GM12878 (cell line): ENCODE measurements at regions not wholly inside any gene's neighbourhood (a gene's known extent, or its start where the extent isn't known, plus 50 kb on each side); places are given as distances from the start of the nearest gene placed in this dataset.

Source experiments
- DPF2 ChIP-seq: fragments of 450-650 bp; IDR thresholded peaks from 2 replicates; pipeline ENCODE4 v1.6.1; 2017; ENCODE audit warnings: mild to moderate bottlenecking
- E2F4 ChIP-seq: IDR thresholded peaks from 2 replicates; pipeline ENCODE4 v1.6.1; 2012; ENCODE audit warnings: low read depth, low read length, improper control_type of control experiment
- EGR1 ChIP-seq, 2 experiments: IDR thresholded peaks; 1 replicate in 1 of 2; 2 replicates in 1 of 2; pipeline ENCODE4 v1.6.1; 2011 to 2012; ENCODE audit warnings: low read depth in 2 of 2, low read length in 2 of 2, borderline replicate concordance in 1 of 2, mild to moderate bottlenecking in 1 of 2, moderate library complexity in 1 of 2
- ELK1 ChIP-seq: IDR thresholded peaks from 2 replicates; pipeline ENCODE4 v1.6.1; 2012; ENCODE audit warnings: low read depth, low read length, improper control_type of control experiment
- JUNB ChIP-seq: IDR thresholded peaks from 2 replicates; pipeline ENCODE4 v1.6.1; 2016; ENCODE audit warnings: antibody characterized with exemption, mild to moderate bottlenecking
- NFYB ChIP-seq: IDR thresholded peaks from 2 replicates; pipeline ENCODE4 v1.6.1; 2011; ENCODE audit warnings: low read depth, mild to moderate bottlenecking, low read length, improper control_type of control experiment, moderate library complexity; ENCODE audit not compliant: insufficient read depth
- NKRF ChIP-seq: fragments of 450-650 bp; conservative IDR thresholded peaks from 2 replicates; pipeline ENCODE4 v1.6.1; 2017; ENCODE audit warnings: mild to moderate bottlenecking, moderate library complexity
- POLR2A ChIP-seq: IDR thresholded peaks from 2 replicates; pipeline ENCODE4 v1.6.1; 2011; ENCODE audit warnings: low read depth, mild to moderate bottlenecking, low read length
- RELA ChIP-seq: fragments of 450-650 bp; IDR thresholded peaks from 2 replicates; pipeline ENCODE4 v1.8.0; 2014; ENCODE audit warnings: borderline replicate concordance; ENCODE audit not compliant: partially characterized antibody
- SMARCA5 ChIP-seq: fragments of 450-650 bp; IDR thresholded peaks from 2 replicates; pipeline ENCODE4 v1.6.1; 2017; ENCODE audit warnings: mild to moderate bottlenecking
- ZBTB11 ChIP-seq: fragments of 450-650 bp; formaldehyde crosslinking; IDR thresholded peaks from 2 replicates; pipeline ENCODE4 v1.5.0; 2022; ENCODE audit warnings: mild to moderate bottlenecking, missing genetic modification characterization
- ZNF217 ChIP-seq: fragments of 450-650 bp; IDR thresholded peaks from 2 replicates; pipeline ENCODE4 v1.6.1; 2017; ENCODE audit warnings: antibody characterized with exemption, mild to moderate bottlenecking

GRCh38 chr9:10921671-10922070 is 308.9 kb upstream of the PTPRD start (continued):
- TF ChIP-seq POLR2A: no peak
- no peak for TF ChIP-seq ZNF217
- no peak for TF ChIP-seq ELK1
- TF ChIP-seq JUNB: no peak
- TF ChIP-seq ZBTB11 (CRISPR knock-in tag): no peak
- TF ChIP-seq NFYB: no peak
- no peak for TF ChIP-seq EGR1 (IDR thresholded peaks at IDR 0.05; ENCODE audit: borderline replicate concordance in 1 of 2, low read depth in 2 of 2, low read length in 2 of 2)
- TF ChIP-seq E2F4: no peak
- TF ChIP-seq SMARCA5: no peak
- no peak for TF ChIP-seq NKRF
- TF ChIP-seq DPF2: no peak
- no peak for TF ChIP-seq RELA
